ENCODE measurements at regions not wholly inside any gene's neighbourhood (a gene's known extent, or its start where the extent isn't known, plus 50 kb on each side); places are given as distances from the start of the nearest gene placed in this dataset.

DNA sequence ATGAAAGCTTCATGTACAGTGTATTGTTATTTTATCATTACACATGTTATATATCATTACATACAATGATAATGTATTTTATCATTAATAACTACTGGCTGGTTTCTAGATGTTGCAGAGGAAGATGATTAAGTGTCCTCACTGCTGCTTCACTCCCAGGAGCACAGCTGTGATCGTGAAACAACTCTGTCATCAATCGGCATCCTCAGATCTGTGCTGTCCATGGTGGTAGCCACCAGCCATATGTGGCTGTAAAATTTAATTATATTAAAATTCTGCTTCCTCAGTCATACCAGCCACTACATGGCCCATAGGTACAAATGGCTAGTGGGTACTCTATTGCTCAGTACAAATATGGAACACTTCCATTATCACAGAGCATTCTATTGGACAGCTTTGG, 379.4 kb upstream of the CFAP20DC start (continued):
- TF ChIP-seq POU2F2 (IDR thresholded peaks at IDR 0.05; ENCODE audit: borderline replicate concordance, low read depth, low read length) (no peak), YY1 (IDR thresholded peaks at IDR 0.05; ENCODE audit: low read depth, low read length) (no peak), ZSCAN29 (IDR thresholded peaks at IDR 0.05) (no peak)

- FAIRE-seq (no peak), DNase-seq (ENCODE audit: low read depth, low spot score) (no peak), ATAC-seq (no peak)
- no peak overlapping the region for H2AFZ ChIP-seq (ENCODE audit: control insufficient read depth, low read depth, low read length)
- ChIA-PET CTCF (interaction anchor here (1.2 to 1.6 kb wide), 4 partner anchors 14 to 24 kb away, joined by 3 to 6 read pairs (median 4); no protein-coding TSS in a partner anchor), RAD21 (ENCODE audit: unreplicated experiment) (no interaction called here), SMC1A (ENCODE audit: uncharacterized antibody, unreplicated experiment) (interaction anchor here (0.6 to 1.9 kb wide), 12 partner anchors 8 to 116 kb away, joined by 3 to 6 read pairs (median 3); no protein-coding TSS in a partner anchor), POLR2A (no interaction called here)
- intact Hi-C loops (cut with micrococcal nuclease; ENCODE audit: unreplicated experiment) = no loop called here
- in situ Hi-C loops (cut with MboI) = no loop called here
- no peak overlapping the region for H3K4me2 ChIP-seq (ENCODE audit: control insufficient read depth, insufficient read depth)
- H3K9me3 ChIP-seq (replicated peaks; ENCODE audit: control insufficient read depth, insufficient read depth, low read length) = no peaks in the 10 kb centered on the region
- TF ChIP-seq NR2F1 (conservative IDR thresholded peaks at IDR 0.05) (no peak), JUNB (IDR thresholded peaks at IDR 0.05) (no peak), MXI1 (IDR thresholded peaks at IDR 0.05; ENCODE audit: low read depth, low read length) (no peak), IKZF2 (IDR thresholded peaks at IDR 0.05) (no peak), BMI1 (IDR thresholded peaks at IDR 0.05; ENCODE audit: borderline replicate concordance) (no peak), RUNX3 (IDR thresholded peaks at IDR 0.05; ENCODE audit: low read length) (peak; percentile 28; the same call in 1 of the 2 replicates)
- no peaks in the 10 kb centered on the region for H3K36me3 ChIP-seq (ENCODE audit: control insufficient read depth in 2 of 2, insufficient read depth in 2 of 2, low read length in 1 of 2)
- peaks cover 24% of the 10 kb centered on the region for H3K4me1 ChIP-seq (ENCODE audit: control insufficient read depth, insufficient read depth, low read length)
- no peak overlapping the region for H3K27ac ChIP-seq (ENCODE audit: control insufficient read depth, insufficient read depth)
- H3K27me3 ChIP-seq (replicated peaks in 1 of 2; ENCODE audit: control insufficient read depth in 2 of 2, insufficient read depth in 2 of 2, low read length in 1 of 2) = no peaks in the 10 kb centered on the region
- WGBS (ENCODE audit: insufficient coverage, insufficient replicate concordance, low lambda C conversion rate, missing lambda C conversion rate) = 75% methylated on average over 10 of the region's 10 CpGs
- no peak overlapping the region for H3K4me3 ChIP-seq
- BruUV-seq (replicated peaks) = no TSS peak
- H3K9ac ChIP-seq (ENCODE audit: control insufficient read depth, insufficient read depth, low read length) = no peak overlapping the region
- H4K20me1 ChIP-seq (ENCODE audit: control insufficient read depth, insufficient read depth) = no peaks in the 10 kb centered on the region
- H3K79me2 ChIP-seq (ENCODE audit: control insufficient read depth, insufficient read depth, low read length) = no peaks in the 10 kb centered on the region
These were observed 377.2 kb upstream of the CFAP20DC start for GRCh38 chr3:59426821-59427565.
